MM.1S (cell line): ENCODE measurements at regions not wholly inside any gene's neighbourhood (a gene's known extent, or its start where the extent isn't known, plus 50 kb on each side); places are given as distances from the start of the nearest gene placed in this dataset.

Experiments used
- CTCF ChIP-seq: fragments of 300-600 bp; sonication (generic); IDR thresholded peaks from 2 replicates; pipeline ENCODE4 v1.5.1; 2016; ENCODE audit warnings: antibody characterized with exemption, low read length, mixed read lengths
- EZH2 ChIP-seq: fragments of 300-600 bp; sonication (generic); optimal IDR thresholded peaks from 2 replicates; pipeline ENCODE3; 2017; ENCODE audit warnings: low read depth, mild to moderate bottlenecking, antibody characterized with exemption, low read length, mixed read lengths

GRCh38 chr13:46479283-46479682 lies 73.7 kb upstream of the LRCH1 start:
- TF ChIP-seq CTCF = no peak
- TF ChIP-seq EZH2 = no peak
